H1 (cell line): ENCODE measurements at regions not wholly inside any gene's neighbourhood (a gene's known extent, or its start where the extent isn't known, plus 50 kb on each side); places are given as distances from the start of the nearest gene placed in this dataset.
"Not testable (repeated sequence)": the region's sequence is repeated elsewhere in the genome, so short reads cannot be mapped to it uniquely, and the experiment has no call there.

Source experiments
- CTCF ChIA-PET: fragments of 300-600 bp; sonication (Branson Sonifier 250); formaldehyde crosslinking; loops from one replicate; lab custom pipeline; 2021; ENCODE audit not compliant: partially characterized antibody; lab: Charles Lee
- POLR2A ChIA-PET: fragments of 300-600 bp; sonication (Branson Sonifier 250); formaldehyde crosslinking; loops from one replicate; lab custom pipeline; 2021; ENCODE audit warnings: inconsistent platforms; ENCODE audit not compliant: partially characterized antibody; lab: Charles Lee
- DNase-seq, 2 experiments: peaks; one replicate each; pipeline versions ENCODE4 v3.0.0 to v3.0.0-alpha.2; 2010 to 2022; ENCODE audit warnings: low spot score in 2 of 2, low read depth in 1 of 2, mixed read lengths in 1 of 2
- FAIRE-seq: peaks from 2 replicates; lab custom pipeline; 2011; peaks lifted over from hg19 to GRCh38; lab: Jason Lieb, UNC
- H2AFZ ChIP-seq: 2 replicates; pipeline ENCODE4 v1.8.1; 2012; ENCODE audit warnings: low read length, inconsistent platforms
- H2AK5ac ChIP-seq: 2 replicates; pipeline ENCODE4 v1.6.1; 2013; ENCODE audit warnings: low read depth, low read length
- H2BK120ac ChIP-seq: replicated peaks from 2 replicates; pipeline ENCODE3; 2013; ENCODE audit warnings: low read depth, low read length, inconsistent platforms
- H2BK12ac ChIP-seq: 2 replicates; pipeline ENCODE4 v1.6.1; 2013; ENCODE audit warnings: low read depth, low read length
- H2BK15ac ChIP-seq: 2 replicates; pipeline ENCODE4 v1.6.1; 2013; ENCODE audit warnings: low read length
- H2BK20ac ChIP-seq: 2 replicates; pipeline ENCODE4 v1.6.1; 2013; ENCODE audit warnings: low read length
- H2BK5ac ChIP-seq: 2 replicates; pipeline ENCODE4 v1.6.1; 2013; ENCODE audit warnings: low read depth, low read length
- H3K14ac ChIP-seq: 2 replicates; pipeline ENCODE4 v1.6.1; 2013; ENCODE audit warnings: inconsistent platforms; ENCODE audit not compliant: insufficient read length
- H3K18ac ChIP-seq: 2 replicates; pipeline ENCODE4 v1.6.1; 2013; ENCODE audit warnings: low read length; ENCODE audit errors: extremely low read depth
- H3K23ac ChIP-seq: 2 replicates; pipeline ENCODE4 v1.6.1; 2013; ENCODE audit warnings: inconsistent platforms; ENCODE audit not compliant: insufficient read length
- H3K23me2 ChIP-seq: 2 replicates; pipeline ENCODE4 v1.6.1; 2013; ENCODE audit warnings: low read depth, low read length
- H3K27ac ChIP-seq: 2 replicates; pipeline ENCODE4 v1.6.1; 2011; ENCODE audit warnings: low read depth, low read length, inconsistent platforms
- H3K27me3 ChIP-seq, 4 experiments: replicated peaks in 1 of 4; 1 replicate in 1 of 4; 2 replicates in 3 of 4; pipeline versions ENCODE4 v1.6.1 to v1.8.1; 2011 to 2013; ENCODE audit warnings: low read length in 3 of 4, mild to moderate bottlenecking in 3 of 4, inconsistent platforms in 2 of 4, mixed read lengths in 2 of 4, moderate library complexity in 1 of 4; ENCODE audit not compliant: control insufficient read depth in 3 of 4, insufficient read depth in 3 of 4; ENCODE audit errors: extremely low read depth in 1 of 4
- H3K36me3 ChIP-seq, 4 experiments: 2 replicates each; pipeline versions ENCODE4 v1.6.1 to v1.8.1; 2011 to 2013; ENCODE audit warnings: mild to moderate bottlenecking in 4 of 4, low read length in 3 of 4, moderate library complexity in 2 of 4, control low read depth in 1 of 4, inconsistent platforms in 1 of 4; ENCODE audit not compliant: insufficient read depth in 4 of 4, control insufficient read depth in 2 of 4
- H3K4ac ChIP-seq: replicated peaks from 2 replicates; pipeline ENCODE3; 2013; ENCODE audit warnings: low read length, low read depth, mixed read lengths, inconsistent platforms; ENCODE audit not compliant: insufficient read length
- H3K4me1 ChIP-seq, 4 experiments: replicated peaks in 1 of 4; 1 replicate in 1 of 4; 2 replicates in 3 of 4; pipeline versions ENCODE4 v1.6.1 to v1.8.1; 2011 to 2013; ENCODE audit warnings: low read length in 3 of 4, inconsistent platforms in 2 of 4, mixed read lengths in 1 of 4; ENCODE audit not compliant: insufficient read depth in 4 of 4, control insufficient read depth in 3 of 4
- H3K4me2 ChIP-seq, 2 experiments: 2 replicates each; pipeline versions ENCODE4 v1.6.1 to v1.8.1; 2011 to 2013; ENCODE audit warnings: low read depth in 2 of 2, low read length in 2 of 2, control low read depth in 1 of 2, inconsistent platforms in 1 of 2, mild to moderate bottlenecking in 1 of 2; ENCODE audit not compliant: insufficient read depth in 1 of 2
- H3K4me3 ChIP-seq, 4 experiments: fragments of 200-600, 300-600 bp in 1 of 4; sonication (generic), shearing (Covaris generic), sonication (Bioruptor Twin) in 1 of 4; 2 replicates each; pipeline versions ENCODE4 v1.5.1 to v1.8.1; 2011 to 2016; ENCODE audit warnings: low read length in 4 of 4, low read depth in 3 of 4, control low read depth in 2 of 4, inconsistent platforms in 2 of 4, mild to moderate bottlenecking in 2 of 4, mixed read lengths in 1 of 4, moderate library complexity in 1 of 4; ENCODE audit not compliant: insufficient read depth in 2 of 4; ENCODE audit errors: extremely low read depth in 1 of 4
- H3K56ac ChIP-seq: replicated peaks from 2 replicates; pipeline ENCODE3; 2013; ENCODE audit warnings: low read depth, mild to moderate bottlenecking, mixed read lengths, low read length, inconsistent platforms; ENCODE audit not compliant: insufficient read length
- H3K79me1 ChIP-seq: 2 replicates; pipeline ENCODE4 v1.6.1; 2013; ENCODE audit warnings: low read depth, low read length, control low read depth
- H3K79me2 ChIP-seq, 2 experiments: 2 replicates each; pipeline versions ENCODE4 v1.6.1 to v1.8.1; 2012 to 2013; ENCODE audit warnings: low read length in 2 of 2, mild to moderate bottlenecking in 2 of 2, inconsistent platforms in 1 of 2; ENCODE audit not compliant: insufficient read depth in 2 of 2, control insufficient read depth in 1 of 2
- H3K9ac ChIP-seq, 4 experiments: replicated peaks in 1 of 4; 1 replicate in 1 of 4; 2 replicates in 3 of 4; pipeline versions ENCODE4 v1.6.1 to v1.8.1; 2011 to 2013; ENCODE audit warnings: low read depth in 3 of 4, low read length in 3 of 4, control low read depth in 2 of 4, mild to moderate bottlenecking in 2 of 4, moderate library complexity in 2 of 4, inconsistent platforms in 1 of 4; ENCODE audit errors: extremely low read depth in 1 of 4
- H3K9me3 ChIP-seq, 2 experiments: 2 replicates each; pipeline versions ENCODE4 v1.6.1 to v1.8.1; 2012 to 2013; ENCODE audit warnings: mild to moderate bottlenecking in 2 of 2, moderate library complexity in 2 of 2, control low read depth in 1 of 2, inconsistent platforms in 1 of 2, low read depth in 1 of 2, low read length in 1 of 2, mixed read lengths in 1 of 2; ENCODE audit not compliant: insufficient read depth in 2 of 2
- H4K20me1 ChIP-seq, 2 experiments: replicated peaks in 1 of 2; 2 replicates each; pipeline versions ENCODE3 to v1.8.1; 2011 to 2013; ENCODE audit warnings: inconsistent platforms in 2 of 2, low read length in 2 of 2, mild to moderate bottlenecking in 1 of 2; ENCODE audit not compliant: insufficient read depth in 2 of 2, control insufficient read depth in 1 of 2
- H4K5ac ChIP-seq: 2 replicates; pipeline ENCODE4 v1.6.1; 2013; ENCODE audit warnings: low read length, low read depth, mixed read lengths, inconsistent platforms; ENCODE audit not compliant: insufficient read length
- H4K8ac ChIP-seq: 2 replicates; pipeline ENCODE4 v1.8.0; 2013; ENCODE audit warnings: mild to moderate bottlenecking, moderate library complexity, low read length, inconsistent platforms; ENCODE audit not compliant: insufficient read depth; ENCODE audit errors: extremely low read depth
- H4K91ac ChIP-seq: replicated peaks from 2 replicates; pipeline ENCODE3; 2013; ENCODE audit warnings: low read length, mixed read lengths, inconsistent platforms; ENCODE audit not compliant: insufficient read length
- FOSL1 ChIP-seq: IDR thresholded peaks from 2 replicates; pipeline ENCODE4 v1.6.1; 2011; ENCODE audit warnings: mild to moderate bottlenecking, low read depth, low read length, moderate library complexity; ENCODE audit not compliant: insufficient read depth
- KDM5A ChIP-seq: fragments of 200-600 bp; IDR thresholded peaks from 2 replicates; pipeline ENCODE4 v1.7.1; 2012; ENCODE audit warnings: mild to moderate bottlenecking, low read length, inconsistent platforms, mixed read lengths
- WGBS, 2 experiments: shearing (Covaris generic) in 1 of 2; methylation state at CpG; one replicate each; pipeline versions ENCODE4 v1.1.6 to v1.1.7; 2013 to 2015; ENCODE audit warnings: low lambda C conversion rate in 2 of 2, mixed read lengths in 2 of 2, inconsistent platforms in 1 of 2, low coverage in 1 of 2, missing lambda C conversion rate in 1 of 2; ENCODE audit not compliant: insufficient replicate concordance in 2 of 2, insufficient coverage in 1 of 2, insufficient read length in 1 of 2; ENCODE audit errors: extremely low coverage in 1 of 2, missing lambda C conversion rate in 1 of 2; 5-methylcytosine and 5-hydroxymethylcytosine counted together

DNA sequence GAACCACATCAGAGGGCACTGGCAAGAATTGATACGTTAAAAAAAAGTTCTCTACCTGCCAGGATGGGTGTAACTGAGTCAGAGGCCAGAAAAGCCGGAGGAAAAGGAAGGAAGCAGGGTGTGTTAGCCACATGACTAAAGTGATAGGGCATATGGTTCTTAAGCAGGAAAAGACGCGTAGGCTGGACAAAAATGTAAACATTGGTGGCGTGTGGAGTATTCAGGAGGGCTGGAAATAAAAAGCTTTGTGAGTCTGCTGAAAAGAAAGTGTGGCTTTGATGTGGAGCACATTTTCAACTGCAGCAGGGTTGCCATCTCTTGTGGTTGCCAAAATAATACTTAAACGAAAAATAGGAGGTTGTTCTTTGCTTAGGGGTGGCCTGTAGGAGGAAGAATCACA is 186.5 kb upstream of the RPL34 start (continued):
- no peak for TF ChIP-seq FOSL1
- TF ChIP-seq KDM5A, result no peak

DNA sequence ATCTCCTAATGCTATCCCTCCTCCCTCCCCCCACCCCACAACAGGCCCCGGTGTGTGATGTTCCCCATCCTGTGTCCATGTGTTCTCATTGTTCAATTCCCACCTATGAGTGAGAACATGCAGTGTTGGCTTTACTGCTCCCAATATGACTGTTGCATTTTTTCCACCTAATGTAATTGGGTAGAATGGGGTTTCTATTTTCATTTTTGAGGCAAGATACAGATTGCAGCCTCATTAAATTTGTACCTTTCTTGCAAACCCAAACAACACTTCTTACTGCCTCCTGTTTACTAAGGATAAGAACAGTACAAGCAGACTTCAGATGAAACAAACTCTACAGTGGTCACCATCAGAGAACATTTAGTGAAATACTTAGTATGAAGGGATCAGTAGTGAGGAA is 187.0 kb upstream of the RPL34 start:
- H2BK20ac ChIP-seq, H3K4me1 ChIP-seq, H3K36me3 ChIP-seq, H4K20me1 ChIP-seq, H3K14ac ChIP-seq, CTCF ChIA-PET, H3K79me1 ChIP-seq, H2BK120ac ChIP-seq, H3K9me3 ChIP-seq, H3K9ac ChIP-seq, H3K4ac ChIP-seq, H3K23ac ChIP-seq, H3K56ac ChIP-seq, H4K5ac ChIP-seq, DNase-seq, H3K18ac ChIP-seq, H3K4me3 ChIP-seq, H2BK15ac ChIP-seq, H4K91ac ChIP-seq, H3K27ac ChIP-seq, H4K8ac ChIP-seq, H3K27me3 ChIP-seq, H2BK5ac ChIP-seq, H2AK5ac ChIP-seq, H3K79me2 ChIP-seq, H2AFZ ChIP-seq, H3K23me2 ChIP-seq, FAIRE-seq, POLR2A ChIA-PET, H2BK12ac ChIP-seq, H3K4me2 ChIP-seq: not testable (repeated sequence)
- no CpG with 5 or more reads among the region's 1 CpG for whole genome bisulfite sequencing, 2 experiments
